Thyroid gland (tissue), 4 donors: ENCODE measurements at regions not wholly inside any gene's neighbourhood (a gene's known extent, or its start where the extent isn't known, plus 50 kb on each side); places are given as distances from the start of the nearest gene placed in this dataset.

Experiments used
- POLR2A ChIP-seq, 2 donors: fragments of 450-650 bp; IDR thresholded peaks; one replicate each; pipeline ENCODE4 v1.6.1; 2017; ENCODE audit warnings: antibody characterized with exemption in 2 of 2, mild to moderate bottlenecking in 2 of 2, moderate library complexity in 1 of 2
- TF ChIP-seq, protein P1 (sequence below), 6 experiments: fragments of 200-600 bp in 3 of 6; fragments of 450-650 bp in 3 of 6; sonication (generic) in 3 of 6; IDR thresholded peaks; one replicate each; pipeline ENCODE4 v1.5.1; 2016 to 2019; ENCODE audit warnings: antibody characterized with exemption in 6 of 6, mild to moderate bottlenecking in 2 of 6, inconsistent platforms in 1 of 6, moderate library complexity in 1 of 6

DNA sequence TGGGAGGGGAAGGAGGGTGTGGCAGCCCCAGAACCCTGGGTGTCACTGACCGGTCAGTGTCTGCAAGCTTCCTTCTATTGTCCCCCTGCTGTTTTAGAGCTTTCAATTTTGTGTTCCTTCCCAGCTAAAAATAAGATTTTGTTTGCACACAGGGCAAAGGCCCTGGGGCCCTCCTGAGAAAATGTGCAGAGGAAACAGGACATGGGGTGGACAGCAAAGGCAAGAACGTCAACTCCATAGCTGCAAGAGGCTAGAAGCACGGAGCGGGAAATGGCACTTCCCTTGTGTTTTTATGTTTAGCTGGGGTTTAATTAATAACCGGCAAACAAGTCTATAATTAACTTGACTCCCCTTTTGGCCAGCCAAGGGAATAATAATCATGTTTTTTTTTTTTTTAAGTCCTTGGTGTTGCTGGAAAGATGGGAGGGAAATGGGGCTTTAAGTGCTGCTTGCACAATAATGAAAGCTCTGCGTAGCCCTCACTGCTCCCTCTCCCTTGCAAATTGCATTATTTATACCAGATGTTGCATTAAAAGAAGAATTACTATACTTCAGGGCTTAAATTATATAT, 261.4 kb upstream of the USP24 start:
- TF ChIP-seq, protein P1, sequence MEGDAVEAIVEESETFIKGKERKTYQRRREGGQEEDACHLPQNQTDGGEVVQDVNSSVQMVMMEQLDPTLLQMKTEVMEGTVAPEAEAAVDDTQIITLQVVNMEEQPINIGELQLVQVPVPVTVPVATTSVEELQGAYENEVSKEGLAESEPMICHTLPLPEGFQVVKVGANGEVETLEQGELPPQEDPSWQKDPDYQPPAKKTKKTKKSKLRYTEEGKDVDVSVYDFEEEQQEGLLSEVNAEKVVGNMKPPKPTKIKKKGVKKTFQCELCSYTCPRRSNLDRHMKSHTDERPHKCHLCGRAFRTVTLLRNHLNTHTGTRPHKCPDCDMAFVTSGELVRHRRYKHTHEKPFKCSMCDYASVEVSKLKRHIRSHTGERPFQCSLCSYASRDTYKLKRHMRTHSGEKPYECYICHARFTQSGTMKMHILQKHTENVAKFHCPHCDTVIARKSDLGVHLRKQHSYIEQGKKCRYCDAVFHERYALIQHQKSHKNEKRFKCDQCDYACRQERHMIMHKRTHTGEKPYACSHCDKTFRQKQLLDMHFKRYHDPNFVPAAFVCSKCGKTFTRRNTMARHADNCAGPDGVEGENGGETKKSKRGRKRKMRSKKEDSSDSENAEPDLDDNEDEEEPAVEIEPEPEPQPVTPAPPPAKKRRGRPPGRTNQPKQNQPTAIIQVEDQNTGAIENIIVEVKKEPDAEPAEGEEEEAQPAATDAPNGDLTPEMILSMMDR (IDR thresholded peaks at IDR 0.05), result no peak
- no peak for TF ChIP-seq POLR2A (IDR thresholded peaks at IDR 0.05)
